ENCODE measurements at regions not wholly inside any gene's neighbourhood (a gene's known extent, or its start where the extent isn't known, plus 50 kb on each side); places are given as distances from the start of the nearest gene placed in this dataset.

DNA sequence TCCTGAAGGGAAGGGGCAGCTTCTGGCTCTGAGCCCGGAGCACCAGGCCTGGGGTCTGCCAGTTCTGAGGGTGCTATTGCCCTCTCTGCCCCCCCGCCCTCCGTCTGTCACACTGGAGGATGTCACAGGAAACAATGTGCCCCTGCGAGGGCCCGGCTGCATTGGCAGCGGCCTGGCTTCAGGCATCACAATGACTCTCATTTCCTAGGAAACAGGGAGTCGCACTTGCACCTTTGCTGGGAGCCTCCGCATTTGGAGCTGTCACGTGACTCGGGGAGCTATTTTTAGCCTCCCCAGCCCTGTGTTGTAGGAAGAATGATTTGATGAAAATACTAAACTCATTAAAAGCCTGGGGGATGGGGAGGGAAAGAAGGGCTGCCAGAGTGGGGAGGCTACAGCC, 518.9 kb downstream of the SHQ1 start:
- Histone ChIP-seq H3K27me3 (no peaks in the 10 kb centered on the region), H3K9me3 (no peaks in the 10 kb centered on the region), H3K4me1 (peaks cover 0 to 15% (median 11%) of the 10 kb centered on the region in 4 donors), H3K36me3 (no peaks in the 10 kb centered on the region), H3K4me3 (no peak overlapping the region), H3K27ac (no peak overlapping the region)
- no peak for TF ChIP-seq CTCF (IDR thresholded peaks at IDR 0.05)
- peak; percentile 38 to 79 for DNase-seq
- intact Hi-C loops (cut with DNase I; ENCODE audit: low total_unique reads): no loop called here

DNA sequence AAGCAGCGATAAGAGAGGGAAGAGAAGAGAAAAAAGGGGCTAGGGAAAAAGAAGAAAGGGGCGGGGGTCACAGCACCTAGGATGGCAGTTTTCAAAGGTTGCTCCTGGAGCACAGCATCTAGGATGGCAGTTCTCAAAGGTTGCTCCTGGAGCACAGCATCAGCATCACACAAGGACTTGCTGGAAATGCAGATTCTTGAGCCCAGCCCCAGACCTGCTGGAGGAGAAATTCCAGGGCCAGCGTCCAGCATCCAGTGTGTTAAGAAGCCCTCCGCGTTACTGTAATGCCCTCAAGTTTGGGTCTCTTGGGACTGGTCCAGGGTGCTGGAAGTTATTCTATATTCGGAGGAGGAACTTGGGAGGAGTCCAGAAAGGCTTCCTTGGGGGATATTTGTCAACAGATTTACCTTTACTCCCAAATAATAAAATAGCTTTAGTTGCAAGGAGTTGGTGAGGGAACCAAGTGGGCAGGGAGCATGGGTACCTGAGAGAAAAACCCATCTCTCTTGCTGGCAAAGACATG, 519.4 kb downstream of the SHQ1 start:
- Histone ChIP-seq H3K27ac (no peak overlapping the region), H3K4me1 (peaks cover 0 to 15% (median 11%) of the 10 kb centered on the region in 4 donors), H3K27me3 (no peaks in the 10 kb centered on the region), H3K36me3 (no peaks in the 10 kb centered on the region), H3K4me3 (no peak overlapping the region), H3K9me3 (no peaks in the 10 kb centered on the region)
- intact Hi-C loops (cut with DNase I; ENCODE audit: low total_unique reads): no loop called here
- TF ChIP-seq CTCF (IDR thresholded peaks at IDR 0.05): no peak
- no peak for DNase-seq

GRCh38 chr3:72327008-72327407, 521.2 kb downstream of the SHQ1 start:
- no peak for TF ChIP-seq CTCF (IDR thresholded peaks at IDR 0.05)
- Histone ChIP-seq H3K4me3 (no peak overlapping the region), H3K36me3 (no peaks in the 10 kb centered on the region), H3K27me3 (no peaks in the 10 kb centered on the region), H3K4me1 (peaks cover 0 to 15% (median 11%) of the 10 kb centered on the region in 4 donors), H3K27ac (no peak overlapping the region), H3K9me3 (no peaks in the 10 kb centered on the region)
- intact Hi-C loops (cut with DNase I; ENCODE audit: low total_unique reads): no loop called here
- no peak for DNase-seq

- no peaks in the 10 kb centered on the region for H3K27me3 ChIP-seq
- H3K4me3 ChIP-seq: no peak overlapping the region
- intact Hi-C loops (cut with DNase I; ENCODE audit: low total_unique reads): no loop called here
- DNase-seq: no peak
- H3K27ac ChIP-seq: no peak overlapping the region
- no peaks in the 10 kb centered on the region for H3K9me3 ChIP-seq
- H3K4me1 ChIP-seq: peaks cover 0 to 9% (median 4%) of the 10 kb centered on the region in 4 donors
- no peaks in the 10 kb centered on the region for H3K36me3 ChIP-seq
- TF ChIP-seq CTCF (IDR thresholded peaks at IDR 0.05): no peak
Observed at GRCh38 chr3:72324253-72324811, 523.9 kb downstream of the SHQ1 start.

DNA sequence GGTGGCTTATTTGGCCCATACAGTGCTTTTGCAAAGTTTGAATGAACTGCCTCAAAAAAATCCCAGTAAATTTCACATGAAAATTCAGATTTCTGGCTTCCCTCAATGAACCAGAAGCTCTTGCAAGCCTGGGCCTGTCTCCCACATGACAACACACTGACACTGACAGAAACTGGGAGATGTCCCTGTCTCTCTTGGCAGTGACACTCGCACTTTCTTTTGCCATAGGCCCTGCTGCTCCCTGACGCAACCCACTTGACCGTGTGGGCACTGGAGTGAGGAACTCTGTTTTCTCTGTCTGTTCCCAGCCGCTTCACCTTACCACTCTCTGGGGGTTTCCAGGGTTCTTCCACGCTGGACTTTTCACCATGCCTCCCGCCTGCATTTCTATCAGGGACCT, 524.5 kb downstream of the SHQ1 start:
- no peaks in the 10 kb centered on the region for H3K9me3 ChIP-seq
- intact Hi-C loops (cut with DNase I; ENCODE audit: low total_unique reads): no loop called here
- no peak overlapping the region for H3K27ac ChIP-seq
- no peak for DNase-seq
- peaks cover 0 to 8% (median 6%) of the 10 kb centered on the region in 4 donors for H3K4me1 ChIP-seq
- H3K36me3 ChIP-seq: no peaks in the 10 kb centered on the region
- TF ChIP-seq CTCF (IDR thresholded peaks at IDR 0.05): no peak
- H3K27me3 ChIP-seq: no peaks in the 10 kb centered on the region
- H3K4me3 ChIP-seq: no peak overlapping the region

All from tibial artery (tissue), 4 donors.